Body of pancreas (tissue), 4 donors: ENCODE measurements at regions not wholly inside any gene's neighbourhood (a gene's known extent, or its start where the extent isn't known, plus 50 kb on each side); places are given as distances from the start of the nearest gene placed in this dataset.

Experiments used
- ATAC-seq: fragments of 150-250 bp; one replicate; pipeline ENCODE4 v1.9.1; 2016
- DNase-seq, 4 donors: peaks; one replicate each; pipeline ENCODE4 v3.0.0-alpha.2; 2019
- H3K27ac ChIP-seq, 4 donors: fragments of 200-600 bp; sonication (generic); 1 replicate in 3 of 4; 2 replicates in 1 of 4; pipeline versions ENCODE4 v1.5.1 to v1.6.1; 2016 to 2019; ENCODE audit warnings: mild to moderate bottlenecking in 1 of 4, mixed read lengths in 1 of 4, moderate library complexity in 1 of 4
- H3K27me3 ChIP-seq, 2 donors: fragments of 200-600 bp; sonication (generic); one replicate each; pipeline ENCODE4 v1.6.0; 2016; ENCODE audit warnings: mild to moderate bottlenecking in 1 of 2
- H3K36me3 ChIP-seq, 2 donors: fragments of 200-600 bp; sonication (generic); replicated peaks in 1 of 2; 2 replicates each; pipeline ENCODE4 v1.5.1; 2016; ENCODE audit warnings: low read depth in 2 of 2; ENCODE audit not compliant: insufficient read depth in 1 of 2
- H3K4me1 ChIP-seq: fragments of 200-600 bp; sonication (generic); one replicate; pipeline ENCODE4 v1.6.0; 2016
- H3K4me3 ChIP-seq, 2 donors: fragments of 200-600 bp; sonication (generic); 1 replicate in 1 of 2; 2 replicates in 1 of 2; pipeline ENCODE4 v1.5.1; 2016 to 2019
- H3K9me3 ChIP-seq, 3 donors: fragments of 200-600 bp; sonication (generic); 1 replicate in 2 of 3; 2 replicates in 1 of 3; pipeline ENCODE4 v1.5.1; 2016
- POLR2A ChIP-seq, 3 donors: fragments of 450-650 bp; IDR thresholded peaks; one replicate each; pipeline ENCODE4 v1.6.1; 2016; ENCODE audit warnings: antibody characterized with exemption in 3 of 3, mild to moderate bottlenecking in 2 of 3
- WGBS, 2 donors: methylation state at CpG; one replicate each; pipeline ENCODE4 v1.1.5; 2017; 5-methylcytosine and 5-hydroxymethylcytosine counted together
- intact Hi-C: fragments of 100-400 bp; cut with DNase I; formaldehyde crosslinking; loops from one replicate; pipeline ENCODE4 v1.15.1; 2023
- TF ChIP-seq, protein P1 (sequence below), 7 experiments: fragments of 450-650 bp in 4 of 7; fragments of 200-600 bp in 3 of 7; sonication (generic) in 3 of 7; IDR thresholded peaks; one replicate each; pipeline ENCODE4 v1.5.1; 2016 to 2019; ENCODE audit warnings: antibody characterized with exemption in 7 of 7

GRCh38 chr3:170732660-170733245 is 137.2 kb downstream of the RPL22L1 start:
- H3K4me1 ChIP-seq = no peaks in the 10 kb centered on the region
- no peaks in the 10 kb centered on the region for H3K27me3 ChIP-seq
- H3K9me3 ChIP-seq = no peaks in the 10 kb centered on the region
- ATAC-seq = no peak
- DNase-seq = no peak
- no peaks in the 10 kb centered on the region for H3K36me3 ChIP-seq
- H3K27ac ChIP-seq = no peak overlapping the region
- intact Hi-C loops = no loop called here
- no peak overlapping the region for H3K4me3 ChIP-seq
- TF ChIP-seq, protein P1, sequence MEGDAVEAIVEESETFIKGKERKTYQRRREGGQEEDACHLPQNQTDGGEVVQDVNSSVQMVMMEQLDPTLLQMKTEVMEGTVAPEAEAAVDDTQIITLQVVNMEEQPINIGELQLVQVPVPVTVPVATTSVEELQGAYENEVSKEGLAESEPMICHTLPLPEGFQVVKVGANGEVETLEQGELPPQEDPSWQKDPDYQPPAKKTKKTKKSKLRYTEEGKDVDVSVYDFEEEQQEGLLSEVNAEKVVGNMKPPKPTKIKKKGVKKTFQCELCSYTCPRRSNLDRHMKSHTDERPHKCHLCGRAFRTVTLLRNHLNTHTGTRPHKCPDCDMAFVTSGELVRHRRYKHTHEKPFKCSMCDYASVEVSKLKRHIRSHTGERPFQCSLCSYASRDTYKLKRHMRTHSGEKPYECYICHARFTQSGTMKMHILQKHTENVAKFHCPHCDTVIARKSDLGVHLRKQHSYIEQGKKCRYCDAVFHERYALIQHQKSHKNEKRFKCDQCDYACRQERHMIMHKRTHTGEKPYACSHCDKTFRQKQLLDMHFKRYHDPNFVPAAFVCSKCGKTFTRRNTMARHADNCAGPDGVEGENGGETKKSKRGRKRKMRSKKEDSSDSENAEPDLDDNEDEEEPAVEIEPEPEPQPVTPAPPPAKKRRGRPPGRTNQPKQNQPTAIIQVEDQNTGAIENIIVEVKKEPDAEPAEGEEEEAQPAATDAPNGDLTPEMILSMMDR (IDR thresholded peaks at IDR 0.05) = no peak

GRCh38 chr3:170731281-170731680 is 138.7 kb downstream of the RPL22L1 start:
- intact Hi-C loops = no loop called here
- no peak for ATAC-seq
- no peaks in the 10 kb centered on the region for H3K9me3 ChIP-seq
- no peak for DNase-seq
- H3K36me3 ChIP-seq = no peaks in the 10 kb centered on the region
- H3K27me3 ChIP-seq = no peaks in the 10 kb centered on the region
- H3K4me1 ChIP-seq = no peaks in the 10 kb centered on the region
- TF ChIP-seq, protein P1 (IDR thresholded peaks at IDR 0.05) = no peak
- no peak for TF ChIP-seq POLR2A (IDR thresholded peaks at IDR 0.05)
- H3K27ac ChIP-seq = no peak overlapping the region
- H3K4me3 ChIP-seq = no peak overlapping the region

DNA sequence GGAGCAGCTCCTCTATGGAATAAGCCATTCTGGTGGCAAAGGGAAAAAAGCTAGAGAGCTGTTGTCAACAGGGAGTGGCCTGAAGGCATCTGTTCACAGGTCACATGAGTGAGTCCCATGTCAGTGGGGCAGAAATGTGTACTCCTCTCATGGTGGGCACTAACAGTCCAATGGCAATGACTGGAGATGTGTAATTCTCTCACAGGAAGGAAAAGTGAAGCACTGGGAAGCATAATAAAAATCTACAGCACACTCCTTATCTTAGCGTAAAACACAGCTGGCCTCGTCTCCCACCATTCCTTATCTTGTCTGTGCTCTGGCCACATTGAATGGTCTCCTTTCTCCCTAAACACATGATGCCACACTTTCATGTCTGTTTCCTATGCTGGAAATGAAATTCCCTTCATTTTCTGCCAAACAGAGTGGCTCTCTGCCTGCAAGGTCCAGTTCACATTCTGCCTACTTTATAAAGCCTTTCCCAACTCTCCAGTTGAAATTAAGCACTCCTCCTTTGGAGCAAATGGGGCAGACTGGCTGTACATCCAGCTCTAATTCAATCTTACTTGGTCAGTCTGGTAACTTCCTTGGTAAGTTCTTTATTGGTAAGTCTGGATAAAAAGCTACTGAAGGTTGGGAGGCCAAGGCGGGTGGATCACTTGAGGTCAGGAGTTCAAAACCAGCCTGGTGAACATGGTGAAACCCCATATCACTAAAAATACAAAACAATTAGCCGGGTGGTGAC is 139.8 kb downstream of the RPL22L1 start:
- no peaks in the 10 kb centered on the region for H3K9me3 ChIP-seq
- no peak for TF ChIP-seq POLR2A (IDR thresholded peaks at IDR 0.05)
- TF ChIP-seq, protein P1 (IDR thresholded peaks at IDR 0.05) = no peak
- intact Hi-C loops = no loop called here
- H3K27me3 ChIP-seq = no peaks in the 10 kb centered on the region
- H3K4me1 ChIP-seq = no peaks in the 10 kb centered on the region
- ATAC-seq (no peak), DNase-seq (no peak)
- no peak overlapping the region for H3K4me3 ChIP-seq
- 80 to 86% methylated on average over 4 of the region's 4 CpGs for WGBS, 2 donors
- no peaks in the 10 kb centered on the region for H3K36me3 ChIP-seq
- no peak overlapping the region for H3K27ac ChIP-seq

DNA sequence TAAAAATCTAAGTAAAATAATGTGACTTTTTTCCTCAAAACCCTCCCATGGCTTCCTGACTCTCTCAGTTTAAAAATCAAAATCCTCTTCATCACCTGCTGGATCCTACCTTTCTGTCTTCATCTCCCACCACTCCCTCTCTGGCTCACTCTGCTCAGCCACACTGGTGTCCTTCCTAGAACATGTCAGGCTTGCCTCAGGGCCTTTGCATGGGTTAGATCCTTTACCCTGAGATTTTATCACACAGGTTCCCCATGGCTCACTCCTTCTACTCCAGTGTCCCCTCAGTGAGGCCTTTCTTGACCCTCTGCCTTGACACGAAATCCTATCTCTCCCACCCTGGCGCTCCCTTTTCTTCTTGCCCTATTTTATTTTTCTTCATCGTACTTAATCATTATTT is 141.8 kb downstream of the RPL22L1 start:
- Histone ChIP-seq H3K36me3 (no peaks in the 10 kb centered on the region), H3K4me3 (no peak overlapping the region), H3K27ac (no peak overlapping the region), H3K27me3 (no peaks in the 10 kb centered on the region), H3K4me1 (no peaks in the 10 kb centered on the region), H3K9me3 (no peaks in the 10 kb centered on the region)
- WGBS, 2 donors = 85 to 86% methylated on average over 3 of the region's 3 CpGs
- intact Hi-C loops = no loop called here
- DNase-seq = no peak
- no peak for ATAC-seq
- TF ChIP-seq POLR2A (IDR thresholded peaks at IDR 0.05) = no peak
- TF ChIP-seq, protein P1 (IDR thresholded peaks at IDR 0.05) = no peak

GRCh38 chr3:170727754-170728153 is 141.9 kb upstream of the SLC7A14 start:
- no peak for DNase-seq
- WGBS, 2 donors = 92 to 93% methylated on average over 3 of the region's 3 CpGs
- TF ChIP-seq, protein P1 (IDR thresholded peaks at IDR 0.05) = no peak
- TF ChIP-seq POLR2A (IDR thresholded peaks at IDR 0.05) = no peak
- H3K4me1 ChIP-seq = no peaks in the 10 kb centered on the region
- no peaks in the 10 kb centered on the region for H3K9me3 ChIP-seq
- intact Hi-C loops = no loop called here
- no peak overlapping the region for H3K27ac ChIP-seq
- H3K4me3 ChIP-seq = no peak overlapping the region
- no peaks in the 10 kb centered on the region for H3K36me3 ChIP-seq
- H3K27me3 ChIP-seq = no peaks in the 10 kb centered on the region
- ATAC-seq = no peak
